ENCODE measurements at regions not wholly inside any gene's neighbourhood (a gene's known extent, or its start where the extent isn't known, plus 50 kb on each side); places are given as distances from the start of the nearest gene placed in this dataset.
"Not testable (repeated sequence)": the region's sequence is repeated elsewhere in the genome, so short reads cannot be mapped to it uniquely, and the experiment has no call there.

DNA sequence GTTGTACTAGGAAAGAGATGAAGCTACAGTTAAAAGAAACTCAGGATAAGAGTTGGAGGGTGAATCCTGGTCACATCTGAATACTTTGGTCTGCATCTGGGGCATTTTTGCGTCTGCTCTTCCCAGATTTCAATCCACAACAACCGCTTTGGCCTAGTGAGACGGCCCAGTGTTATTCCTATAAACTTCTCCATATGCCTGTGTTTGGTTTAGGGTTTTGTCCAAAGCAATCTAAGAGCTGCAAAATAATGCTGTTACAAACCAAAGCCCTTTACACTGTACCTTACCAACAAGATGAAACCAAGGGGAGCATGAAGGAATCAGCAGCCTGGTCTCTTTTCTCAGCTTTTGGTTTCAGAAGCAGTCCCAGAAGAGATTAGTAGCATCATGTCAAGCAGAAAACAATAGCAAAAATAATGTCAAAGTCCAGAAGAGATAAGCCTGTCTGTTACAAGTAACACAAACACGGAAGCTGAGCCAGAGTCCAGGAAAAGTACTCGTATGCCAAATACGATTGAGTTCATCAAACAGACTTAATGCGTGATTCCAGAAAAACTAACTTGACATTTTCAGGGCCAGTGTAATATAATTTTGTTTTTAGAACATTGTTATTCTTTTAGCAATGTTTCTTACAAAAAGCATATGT is 379.9 kb upstream of the ACO1 start:
- no peak for DNase-seq

- DNase-seq = no peak
Observed at GRCh38 chr9:32010322-32010721, 374.1 kb upstream of the ACO1 start.

DNA sequence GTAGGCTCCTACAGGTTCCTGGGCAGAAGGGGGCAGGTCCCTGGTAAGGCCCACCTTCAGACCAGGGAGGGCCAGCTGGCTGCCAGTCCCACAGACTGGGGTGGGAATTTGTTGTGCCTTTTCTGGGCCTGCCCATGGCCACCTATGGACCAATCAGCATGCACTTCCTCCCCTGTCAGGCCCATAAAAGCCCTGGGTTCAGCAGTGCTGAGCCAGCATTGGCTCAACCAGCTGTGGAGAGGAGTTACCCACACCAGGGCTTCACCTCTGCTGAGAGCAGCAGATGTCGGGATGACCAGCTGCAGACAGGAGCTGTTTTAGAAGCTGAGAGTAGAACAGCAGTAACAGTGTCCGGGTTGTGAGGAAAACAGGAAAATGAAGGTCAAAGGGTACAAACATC is 373.4 kb upstream of the ACO1 start:
- DNase-seq = no peak

- no peak for DNase-seq
Observed at GRCh38 chr9:32015795-32016194, 368.6 kb upstream of the ACO1 start.

- no peak for DNase-seq
Observed at GRCh38 chr9:32045513-32045912, 338.9 kb upstream of the ACO1 start.

GRCh38 chr9:32067261-32067660 is 317.2 kb upstream of the ACO1 start:
- DNase-seq = no peak

DNA sequence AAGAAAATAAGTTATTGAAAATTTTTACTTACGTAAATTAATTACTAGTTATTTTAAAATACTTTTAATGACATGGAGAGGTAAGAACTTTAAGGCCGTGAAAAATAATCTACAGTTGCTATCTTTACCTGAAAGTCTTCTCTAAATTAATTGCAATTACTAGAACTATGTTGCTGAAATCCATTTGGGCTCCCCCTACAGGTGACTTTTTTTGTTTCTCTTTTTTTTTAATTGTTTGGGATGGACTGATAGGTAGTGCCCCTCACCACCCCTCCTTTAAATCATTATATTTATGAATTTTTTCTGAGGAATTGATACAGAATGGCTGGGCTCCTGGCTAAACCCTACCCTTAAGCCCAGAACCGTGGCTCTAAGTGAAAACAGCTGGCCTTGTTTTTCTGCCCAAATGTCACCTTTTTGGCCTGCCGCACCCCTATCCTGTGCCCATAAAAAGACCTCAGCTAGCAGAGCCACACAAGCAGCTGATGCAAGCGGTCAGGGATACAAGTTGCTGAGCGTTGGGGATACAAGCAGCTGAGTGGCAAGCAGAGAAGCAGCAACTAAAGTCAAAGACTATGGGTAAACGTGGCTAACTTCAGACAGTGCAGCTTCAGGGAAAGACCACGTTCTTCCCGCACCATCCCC is 315.2 kb upstream of the ACO1 start:
- no peak for DNase-seq

DNA sequence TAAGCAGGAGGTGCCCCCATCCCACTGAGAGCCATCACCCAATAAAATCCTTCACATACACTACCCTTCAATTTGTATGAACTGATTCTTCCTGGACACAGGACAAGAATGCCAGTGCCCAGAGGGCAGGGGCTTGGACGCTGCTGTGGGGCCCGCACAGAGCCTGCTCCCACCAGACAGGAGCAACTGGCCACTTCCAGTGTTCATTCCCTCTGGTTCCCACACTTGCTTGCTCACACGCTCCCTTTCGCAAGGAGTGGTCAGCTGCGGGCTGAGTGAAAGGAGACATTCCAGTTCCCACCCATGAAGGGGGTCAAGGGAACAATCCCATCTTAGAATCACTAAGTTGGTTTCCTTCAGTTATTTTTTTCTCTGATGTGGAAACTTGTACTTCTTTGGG is 314.5 kb upstream of the ACO1 start:
- no peak for DNase-seq

DNA sequence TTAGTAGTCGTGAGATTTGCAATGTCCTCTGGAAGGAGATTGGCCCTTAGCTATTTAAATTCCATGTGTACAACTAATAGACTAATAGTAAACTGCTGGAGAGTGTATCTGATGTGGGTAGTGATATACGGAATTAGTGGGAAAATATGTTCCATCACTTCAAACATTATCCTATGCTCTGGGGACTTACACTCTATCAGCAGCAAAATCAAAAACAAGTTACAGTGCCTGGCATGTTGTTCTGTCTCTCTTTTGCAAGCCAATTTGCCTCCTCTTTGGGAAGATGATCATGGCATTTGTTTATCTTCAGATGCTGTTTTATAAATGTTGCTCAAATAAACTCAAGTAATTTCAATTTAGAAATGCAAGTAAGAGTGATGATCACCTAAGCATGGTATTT is 311.9 kb upstream of the ACO1 start:
- DNase-seq = no peak

- DNase-seq = no peak
Observed at GRCh38 chr9:32092031-32092430, 292.4 kb upstream of the ACO1 start.

DNA sequence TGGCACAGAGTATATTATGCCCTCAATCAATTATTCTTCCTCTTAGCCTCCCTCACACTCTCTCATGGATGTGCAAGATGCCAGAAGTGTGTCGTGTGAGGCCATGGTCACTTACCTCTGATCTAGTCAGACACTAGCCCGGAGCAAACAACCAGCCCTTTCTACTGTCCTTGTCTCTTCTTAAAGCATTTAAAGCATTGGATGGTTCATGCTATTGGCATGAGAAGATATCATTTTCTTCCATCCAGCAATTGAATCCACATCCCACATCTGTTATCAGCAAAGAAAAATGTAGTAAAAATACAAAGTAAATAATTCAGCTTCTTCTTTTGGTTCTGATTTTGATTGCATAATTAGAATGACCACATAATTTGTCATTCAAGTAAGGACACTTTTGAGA is 267.2 kb upstream of the ACO1 start:
- DNase-seq = no peak

GRCh38 chr9:32128546-32128945 is 255.9 kb upstream of the ACO1 start:
- DNase-seq = no peak

GRCh38 chr9:32130709-32131108 is 253.7 kb upstream of the ACO1 start:
- DNase-seq = not testable (repeated sequence)

- DNase-seq = no peak
Observed at GRCh38 chr9:32136700-32137339, 247.6 kb upstream of the ACO1 start.

- DNase-seq = no peak
Observed at GRCh38 chr9:32142074-32142473, 242.4 kb upstream of the ACO1 start.

GRCh38 chr9:32148553-32148952 is 235.9 kb upstream of the ACO1 start:
- DNase-seq = not testable (repeated sequence)

DNA sequence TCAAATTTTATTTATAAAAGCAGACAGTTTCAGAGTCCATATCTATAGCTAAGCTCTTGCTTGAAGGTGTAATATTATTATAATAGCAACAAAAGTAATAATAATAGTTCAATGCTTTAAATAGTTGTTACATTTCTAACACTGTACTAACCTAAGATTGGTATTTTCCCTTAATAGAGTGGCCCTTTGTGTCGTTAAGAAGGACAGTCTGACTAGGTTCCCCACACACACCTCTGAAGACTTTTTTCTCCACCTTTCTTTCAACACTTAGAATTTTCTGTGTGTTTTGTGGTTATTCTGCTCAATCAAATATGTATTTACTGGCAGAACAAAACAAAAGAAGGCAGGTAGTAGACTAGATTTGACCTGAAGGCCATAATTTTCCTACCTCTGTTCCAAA is 223.2 kb upstream of the ACO1 start:
- no peak for DNase-seq

DNA sequence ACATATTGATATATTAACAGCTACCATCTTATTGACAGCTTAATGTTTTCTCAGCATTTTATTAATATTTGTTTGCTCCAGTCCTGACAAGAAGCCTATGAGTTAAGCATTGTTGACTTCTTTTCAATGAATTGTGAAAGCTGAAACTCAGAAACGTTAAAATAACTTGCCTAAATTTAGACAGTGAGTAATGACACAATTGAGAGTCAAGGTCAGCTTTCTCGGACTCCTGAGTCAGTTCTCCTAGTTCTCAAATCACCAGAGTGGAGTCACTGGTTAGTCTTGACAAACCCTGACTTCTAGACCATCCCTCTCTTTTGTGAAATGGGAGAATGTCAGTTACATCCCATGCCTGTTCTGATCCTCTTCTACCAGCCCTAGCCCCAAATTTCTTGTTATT is 222.7 kb upstream of the ACO1 start:
- DNase-seq = no peak

GRCh38 chr9:32166316-32166715 is 218.1 kb upstream of the ACO1 start:
- DNase-seq = not testable (repeated sequence)

- DNase-seq = no peak
Observed at GRCh38 chr9:32171339-32171738, 213.1 kb upstream of the ACO1 start.

- no peak for DNase-seq
Observed at GRCh38 chr9:32172256-32172655, 212.2 kb upstream of the ACO1 start.

- DNase-seq = no peak
Observed at GRCh38 chr9:32177396-32177795, 207.0 kb upstream of the ACO1 start.

DNA sequence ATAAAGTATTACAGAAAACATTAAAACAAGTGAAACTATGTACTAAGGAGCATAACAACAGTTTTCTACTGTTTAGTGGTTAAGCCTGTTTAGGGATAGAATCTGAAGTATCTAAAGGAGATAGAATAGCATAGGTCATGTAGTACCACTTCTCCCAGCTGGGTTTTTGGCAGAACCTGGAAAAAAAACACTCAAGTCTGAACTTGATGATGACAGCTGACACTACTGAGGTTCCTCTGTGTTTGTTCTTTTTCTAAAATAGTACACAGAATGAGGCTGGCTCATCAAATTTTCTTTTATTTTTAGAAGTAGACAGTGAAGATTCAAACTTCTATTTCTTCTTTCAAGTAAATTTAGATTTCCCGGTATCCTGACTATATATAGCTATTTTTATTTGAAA is 203.8 kb upstream of the ACO1 start:
- DNase-seq = no peak

- DNase-seq = no peak
Observed at GRCh38 chr9:32200241-32200640, 184.2 kb upstream of the ACO1 start.

DNA sequence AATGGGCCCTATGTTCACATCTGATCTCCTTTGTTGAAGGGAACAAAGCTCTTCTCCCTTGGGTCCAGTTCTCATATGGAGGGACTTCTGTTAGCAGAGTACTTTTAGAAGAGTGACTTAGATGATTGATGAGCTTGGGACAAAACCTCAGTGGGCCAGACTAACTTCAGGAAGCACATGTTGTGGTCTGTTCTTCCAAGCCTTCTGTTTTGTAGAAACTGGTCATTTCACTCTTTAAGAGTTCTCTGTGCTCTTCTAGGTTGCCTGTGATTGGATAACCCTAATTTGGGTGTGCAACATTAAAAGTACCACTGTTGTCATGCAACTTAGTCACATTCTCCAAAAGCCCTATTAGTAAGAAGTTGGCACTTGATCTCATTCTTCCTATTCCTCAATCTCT is 183.5 kb upstream of the ACO1 start:
- DNase-seq = no peak

All from COR-L47 (cell line).